NCI-H345 (cell line): ENCODE measurements at regions not wholly inside any gene's neighbourhood (a gene's known extent, or its start where the extent isn't known, plus 50 kb on each side); places are given as distances from the start of the nearest gene placed in this dataset.
"Not testable (repeated sequence)": the region's sequence is repeated elsewhere in the genome, so short reads cannot be mapped to it uniquely, and the experiment has no call there.

ENCODE experiments used
- DNase-seq: peaks from one replicate; lab custom pipeline; 2025; lab: John Stamatoyannopoulos, UW

GRCh38 chr4:18138076-18138665 is 116.6 kb upstream of the LCORL start:
- no peak for DNase-seq

- DNase-seq, result no peak
Measured at GRCh38 chr4:18134111-18134510, 112.6 kb upstream of the LCORL start.

GRCh38 chr4:18130256-18130655 is 108.7 kb upstream of the LCORL start:
- DNase-seq, result no peak

- no peak for DNase-seq
Measured at GRCh38 chr4:18128241-18128640, 106.7 kb upstream of the LCORL start.

GRCh38 chr4:18127030-18127429 is 105.5 kb upstream of the LCORL start:
- no peak for DNase-seq

GRCh38 chr4:18113710-18114331 is 92.3 kb upstream of the LCORL start:
- no peak for DNase-seq

- no peak for DNase-seq
Measured at GRCh38 chr4:18111081-18111480, 89.5 kb upstream of the LCORL start.

GRCh38 chr4:18110099-18110498 is 88.5 kb upstream of the LCORL start:
- DNase-seq, result no peak

- DNase-seq, result no peak
Measured at GRCh38 chr4:18109676-18110075, 88.1 kb upstream of the LCORL start.

- not testable (repeated sequence) for DNase-seq
Measured at GRCh38 chr4:18107848-18108528, 86.4 kb upstream of the LCORL start.

- DNase-seq, result no peak
Measured at GRCh38 chr4:18106620-18107019, 85.1 kb upstream of the LCORL start.

GRCh38 chr4:18105030-18106011 is 83.8 kb upstream of the LCORL start:
- DNase-seq, result no peak

- no peak for DNase-seq
Measured at GRCh38 chr4:18103876-18104605, 82.5 kb upstream of the LCORL start.

GRCh38 chr4:18100657-18101056 is 79.1 kb upstream of the LCORL start:
- no peak for DNase-seq

GRCh38 chr4:18090447-18090846 is 68.9 kb upstream of the LCORL start:
- peak; percentile 15 for DNase-seq

- DNase-seq, result no peak
Measured at GRCh38 chr4:18082236-18082635, 60.7 kb upstream of the LCORL start.

GRCh38 chr4:18081708-18082107 is 60.2 kb upstream of the LCORL start:
- DNase-seq, result no peak

- no peak for DNase-seq
Measured at GRCh38 chr4:18077808-18078207, 56.3 kb upstream of the LCORL start.

GRCh38 chr4:18075823-18076433 is 54.4 kb upstream of the LCORL start:
- no peak for DNase-seq

GRCh38 chr4:18071894-18072293 is 50.3 kb upstream of the LCORL start:
- DNase-seq, result no peak
